ENCODE measurements at regions not wholly inside any gene's neighbourhood (a gene's known extent, or its start where the extent isn't known, plus 50 kb on each side); places are given as distances from the start of the nearest gene placed in this dataset.
"Not testable (repeated sequence)": the region's sequence is repeated elsewhere in the genome, so short reads cannot be mapped to it uniquely, and the experiment has no call there.

DNA sequence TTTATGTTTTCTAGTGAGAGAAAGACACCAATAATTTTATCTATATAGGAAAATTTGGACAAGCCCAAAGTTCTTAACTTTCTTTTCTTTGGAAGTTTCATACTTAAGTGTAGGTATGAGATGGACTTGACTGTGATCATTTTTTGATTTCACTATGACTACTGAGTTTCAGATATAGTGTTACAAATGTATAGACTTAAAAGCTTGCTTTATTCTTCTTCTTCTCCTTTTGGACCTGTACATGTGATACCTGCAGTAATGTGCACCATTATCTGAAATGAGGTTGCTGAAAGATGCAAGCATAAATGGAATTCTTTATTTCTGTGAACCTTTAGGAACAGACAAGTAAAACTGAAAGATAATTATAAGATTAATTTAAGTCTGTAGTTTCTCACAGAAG is 743.4 kb upstream of the AMELY start:
- H3K27me3 Mint-ChIP-seq = no peaks in the 10 kb centered on the region
- intact Hi-C loops (cut with micrococcal nuclease) = no loop called here
- H3K4me3 Mint-ChIP-seq = no peak overlapping the region
- H3K4me1 Mint-ChIP-seq = no peaks in the 10 kb centered on the region
- no peak overlapping the region for H3K27ac Mint-ChIP-seq
- no peaks in the 10 kb centered on the region for H3K36me3 Mint-ChIP-seq (ENCODE audit: low read depth)
- H3K9me3 Mint-ChIP-seq = no peaks in the 10 kb centered on the region
- no peak for DNase-seq

- H3K36me3 Mint-ChIP-seq (ENCODE audit: low read depth); intact Hi-C loops (cut with micrococcal nuclease); DNase-seq; H3K9me3 Mint-ChIP-seq; H3K4me1 Mint-ChIP-seq; H3K27me3 Mint-ChIP-seq; H3K27ac Mint-ChIP-seq; H3K4me3 Mint-ChIP-seq: not testable (repeated sequence)
Measured at GRCh38 chrY:7649866-7650265, 738.3 kb upstream of the AMELY start.
